ENCODE measurements at regions not wholly inside any gene's neighbourhood (a gene's known extent, or its start where the extent isn't known, plus 50 kb on each side); places are given as distances from the start of the nearest gene placed in this dataset.

- no peak for FAIRE-seq
Observed at GRCh38 chr22:47453049-47453448, 690.6 kb downstream of the TBC1D22A start.

- no peak for FAIRE-seq
Observed at GRCh38 chr22:47452184-47452583, 689.7 kb downstream of the TBC1D22A start.

DNA sequence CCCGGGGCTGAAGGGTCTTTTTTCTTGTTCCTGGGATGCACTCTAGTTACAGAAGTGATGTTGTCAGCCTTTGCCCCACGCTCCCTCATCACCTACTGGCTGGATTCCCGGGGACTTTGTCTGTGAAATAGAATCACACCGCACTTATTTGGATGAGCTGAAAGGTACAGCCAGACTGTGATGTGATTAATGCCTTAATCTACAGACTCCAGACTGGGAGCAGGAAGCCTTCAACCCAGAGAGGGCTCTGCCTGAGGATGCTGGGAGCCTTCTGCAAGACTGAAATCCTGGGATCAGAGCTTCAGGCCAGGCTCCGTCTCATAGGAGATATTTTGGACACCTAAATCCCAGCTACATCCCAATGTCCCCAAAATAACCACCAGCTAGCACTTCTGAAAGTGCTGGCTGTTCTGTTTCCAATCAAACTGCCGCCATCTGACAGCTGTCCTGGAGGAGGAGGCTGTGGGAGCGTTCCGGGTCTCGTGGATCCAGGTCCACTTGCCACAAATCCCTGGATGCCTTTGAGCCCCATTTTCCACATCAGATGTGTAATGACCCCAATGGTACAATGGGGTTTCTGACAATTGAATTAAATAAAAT lies 688.5 kb downstream of the TBC1D22A start:
- no peak for FAIRE-seq

- no peak for FAIRE-seq
Observed at GRCh38 chr22:47449508-47450270, 687.2 kb downstream of the TBC1D22A start.

DNA sequence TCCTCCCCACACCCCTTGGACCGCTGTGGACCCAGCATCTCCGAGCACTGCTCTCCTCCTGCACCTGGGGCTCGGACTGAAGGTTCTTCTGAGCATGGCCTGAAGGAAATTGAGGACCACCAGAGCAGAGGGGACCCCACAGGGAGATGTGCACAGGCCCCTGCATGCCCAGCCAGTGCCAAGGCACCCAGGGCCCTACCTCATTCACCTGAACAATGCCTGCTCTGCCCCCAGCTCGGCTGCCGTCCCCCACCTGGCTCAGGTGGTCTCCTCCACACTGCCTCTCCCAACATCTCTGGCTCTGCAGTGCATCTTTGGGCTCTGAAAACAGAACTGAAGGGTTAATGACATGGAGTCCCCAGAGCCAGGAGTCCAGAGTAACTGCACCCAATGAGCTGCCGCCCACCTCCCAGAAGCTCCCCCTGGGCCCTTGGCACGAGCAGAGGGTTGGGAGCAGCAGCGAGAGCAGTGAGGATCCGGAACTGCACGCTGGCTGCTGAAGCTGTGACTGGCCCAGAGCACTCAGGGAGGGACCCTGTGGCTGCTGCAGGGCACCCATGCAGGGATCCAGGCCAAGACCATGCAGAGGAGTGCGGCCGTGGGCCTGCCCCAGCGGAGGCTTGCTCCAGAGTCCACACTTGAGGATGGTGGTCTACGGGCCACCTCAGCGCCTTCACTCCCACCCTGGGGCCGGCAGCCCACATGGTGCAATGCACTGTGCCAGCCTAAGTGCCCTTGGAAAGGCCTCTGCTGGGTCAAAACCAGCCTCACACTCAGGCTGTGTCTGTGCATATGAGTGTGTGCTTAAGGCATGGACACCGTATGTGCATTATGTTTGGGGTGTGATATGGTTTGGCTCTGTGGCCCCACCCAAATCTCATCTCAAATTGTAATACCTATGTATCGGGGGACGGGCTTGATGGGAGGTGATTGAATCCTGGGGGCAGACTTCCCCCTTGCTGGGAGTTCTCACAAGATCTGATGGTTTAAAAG lies 686.1 kb downstream of the TBC1D22A start:
- no peak for FAIRE-seq

DNA sequence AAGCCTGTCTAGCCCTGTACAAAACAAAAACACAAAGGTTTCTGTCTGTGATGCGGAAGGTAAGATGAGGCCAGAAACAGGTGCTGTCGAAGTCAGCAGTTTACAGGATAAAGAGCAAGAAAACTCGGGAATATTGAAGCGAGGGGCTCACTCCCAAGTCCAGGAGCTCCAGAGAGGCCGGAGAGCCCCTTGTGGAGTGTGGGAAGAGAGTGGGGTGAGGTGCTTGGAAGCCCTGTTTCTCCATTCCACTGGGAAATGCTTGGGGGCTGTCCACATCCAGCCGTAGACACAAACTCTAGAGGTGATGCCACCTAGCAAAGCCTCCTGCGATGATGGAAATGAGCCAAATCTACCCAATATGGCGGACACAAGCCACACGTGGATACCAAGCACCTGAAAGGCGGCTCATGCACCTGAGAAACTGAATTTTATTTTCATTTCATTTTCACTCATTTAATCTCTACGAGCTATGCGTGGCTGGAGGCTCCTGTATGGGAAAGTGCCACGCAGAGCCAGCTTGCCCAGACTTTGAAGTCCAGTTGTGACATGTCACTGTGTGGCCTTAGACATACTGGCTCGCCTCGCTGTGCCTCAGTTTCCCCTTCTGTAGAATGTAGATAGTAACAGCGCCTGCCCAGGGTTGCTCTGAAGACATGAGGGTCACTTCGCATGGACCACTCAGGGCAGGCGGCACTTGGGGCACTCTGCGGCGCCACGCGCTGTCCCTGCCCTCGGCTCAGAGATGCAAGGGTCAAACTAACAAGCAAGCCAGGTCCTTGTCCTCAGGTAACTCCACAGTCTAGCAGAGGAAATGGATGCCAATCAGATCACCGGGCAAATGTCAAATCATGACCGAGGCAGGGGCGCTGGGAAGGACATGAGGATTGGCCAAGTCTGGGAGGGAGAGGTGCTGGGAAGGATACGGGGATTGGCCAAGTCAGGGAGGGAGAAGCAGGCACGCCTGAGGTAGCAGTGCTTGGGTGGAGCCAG lies 684.7 kb downstream of the TBC1D22A start:
- no peak for FAIRE-seq

- FAIRE-seq, result no peak
Observed at GRCh38 chr22:47446331-47446730, 683.9 kb downstream of the TBC1D22A start.

DNA sequence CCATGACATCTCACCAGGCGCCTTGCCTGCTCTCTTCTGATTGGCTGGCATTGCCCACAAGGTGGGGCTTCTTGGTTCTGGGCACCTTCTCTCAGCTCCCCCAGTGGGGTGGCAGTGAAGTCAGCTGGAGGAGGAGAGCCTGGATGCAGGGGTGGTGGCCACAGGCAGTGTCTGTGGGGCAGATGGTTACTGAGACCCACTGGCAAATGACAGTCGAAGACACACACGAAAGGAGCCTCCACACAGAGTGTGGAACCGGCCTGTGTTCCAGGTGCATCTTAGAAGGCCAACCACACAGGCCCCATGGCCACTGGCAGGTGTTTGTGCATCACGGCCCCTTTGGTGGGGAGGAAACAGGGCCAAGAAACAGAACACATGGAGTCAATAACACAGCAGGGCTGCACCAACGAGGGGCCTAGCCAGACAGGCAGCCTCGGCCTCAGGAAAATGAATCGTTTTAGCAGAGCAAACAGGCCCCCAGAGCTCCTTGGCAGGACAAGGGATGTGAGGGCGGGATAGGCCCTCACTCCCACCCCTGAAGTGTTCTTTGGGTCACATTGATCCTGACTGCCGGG lies 683.4 kb downstream of the TBC1D22A start:
- FAIRE-seq, result no peak

DNA sequence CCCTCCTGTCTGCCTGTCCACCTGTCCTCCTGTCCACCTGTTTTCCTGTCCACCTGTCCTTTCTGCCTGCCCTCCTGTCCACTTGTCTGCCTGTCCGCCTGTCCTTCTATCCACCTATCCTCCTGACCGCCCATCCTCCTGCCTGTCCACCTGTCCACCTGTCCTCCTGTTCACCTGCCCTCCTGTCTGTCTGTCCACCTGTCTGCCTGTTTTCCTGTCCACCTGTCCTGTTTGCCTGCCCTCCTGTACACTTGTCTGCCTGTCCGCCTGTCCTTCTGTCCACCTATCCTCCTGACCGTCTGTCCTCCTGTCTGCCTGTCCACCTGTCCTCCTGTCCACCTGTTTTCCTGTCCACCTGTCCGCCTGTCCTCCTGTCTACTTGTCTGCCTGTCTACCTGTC lies 682.8 kb downstream of the TBC1D22A start:
- FAIRE-seq, result no peak

DNA sequence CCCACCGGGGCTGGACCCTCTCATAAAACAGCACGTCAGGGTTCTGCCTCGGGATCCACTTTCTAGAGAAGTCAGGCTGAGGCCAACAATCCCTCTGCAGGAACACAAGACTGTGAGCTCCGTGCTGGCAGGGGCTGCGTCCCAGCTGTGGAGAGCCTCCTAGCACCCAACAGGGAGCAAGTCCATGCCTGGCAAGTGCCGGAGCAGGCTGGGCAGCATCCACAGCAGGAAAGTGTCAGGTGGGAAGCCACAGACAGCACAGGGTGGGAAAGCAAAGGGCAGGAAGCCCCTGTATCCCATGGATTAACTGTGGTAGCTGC lies 682.3 kb downstream of the TBC1D22A start:
- no peak for FAIRE-seq

DNA sequence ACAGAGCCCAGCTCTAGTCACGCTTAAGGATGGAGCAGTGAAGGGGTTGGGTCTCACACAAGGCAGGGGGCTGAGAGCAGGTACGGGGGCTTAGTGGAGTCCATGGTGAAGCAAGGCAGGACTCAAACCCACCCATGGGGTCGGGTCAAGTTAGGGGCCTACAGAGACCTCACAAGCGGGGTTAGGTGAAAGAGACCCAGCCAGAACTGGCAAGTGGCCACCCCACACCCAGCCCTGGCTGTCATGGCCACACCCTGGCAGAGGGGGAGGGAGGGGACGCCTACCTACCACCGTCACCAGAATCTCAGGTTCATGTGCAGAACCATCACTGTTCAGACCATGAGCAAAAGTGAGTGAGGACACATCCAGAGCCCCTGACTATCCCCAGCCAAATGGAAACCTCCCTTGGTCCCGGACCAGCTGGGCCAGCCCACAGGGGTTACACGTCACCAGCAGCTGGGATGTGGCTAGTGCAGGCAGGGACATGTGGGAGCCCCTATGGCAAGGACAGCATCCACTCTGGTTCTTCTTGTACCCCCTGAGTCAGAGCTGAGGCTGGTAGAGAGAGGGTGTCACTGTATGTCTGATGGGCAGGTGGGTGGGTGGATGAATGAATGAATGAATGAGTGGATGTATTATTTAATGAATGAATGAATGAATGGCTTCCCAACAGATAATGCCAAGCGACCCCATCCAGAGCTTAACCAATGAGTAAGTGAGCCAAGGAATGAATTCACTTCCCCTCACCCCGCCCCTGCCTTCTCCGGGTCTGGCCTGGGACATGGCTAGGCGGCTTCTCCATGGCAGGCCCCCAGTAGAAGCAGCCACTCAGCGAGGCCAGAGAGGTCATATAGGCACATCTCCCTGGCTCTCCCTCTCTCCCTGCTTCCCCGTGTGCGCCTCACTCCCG lies 681.6 kb downstream of the TBC1D22A start:
- no peak for FAIRE-seq

- FAIRE-seq, result no peak
Observed at GRCh38 chr22:47442821-47443220, 680.4 kb downstream of the TBC1D22A start.

- FAIRE-seq, result no peak
Observed at GRCh38 chr22:47439643-47440265, 677.3 kb downstream of the TBC1D22A start.

DNA sequence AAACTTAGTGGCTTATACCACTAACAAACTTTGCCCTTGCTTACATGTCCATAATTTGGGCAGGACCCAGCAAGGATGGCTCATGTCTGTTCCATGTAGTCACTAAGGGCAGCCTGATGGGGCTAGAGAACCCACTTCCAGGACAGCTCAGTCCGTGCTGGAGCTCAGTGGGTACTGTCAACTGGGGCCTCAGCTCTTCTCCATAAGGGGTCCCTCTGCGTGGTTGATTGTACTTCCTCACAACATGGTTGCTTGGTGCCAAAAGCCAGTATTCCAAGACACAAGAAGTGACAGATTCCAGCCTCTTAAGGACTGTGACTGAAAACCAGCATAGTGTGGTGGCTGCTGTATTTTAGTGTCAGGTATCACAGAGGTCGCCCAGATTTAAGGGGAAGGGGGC lies 675.2 kb downstream of the TBC1D22A start:
- FAIRE-seq, result no peak

DNA sequence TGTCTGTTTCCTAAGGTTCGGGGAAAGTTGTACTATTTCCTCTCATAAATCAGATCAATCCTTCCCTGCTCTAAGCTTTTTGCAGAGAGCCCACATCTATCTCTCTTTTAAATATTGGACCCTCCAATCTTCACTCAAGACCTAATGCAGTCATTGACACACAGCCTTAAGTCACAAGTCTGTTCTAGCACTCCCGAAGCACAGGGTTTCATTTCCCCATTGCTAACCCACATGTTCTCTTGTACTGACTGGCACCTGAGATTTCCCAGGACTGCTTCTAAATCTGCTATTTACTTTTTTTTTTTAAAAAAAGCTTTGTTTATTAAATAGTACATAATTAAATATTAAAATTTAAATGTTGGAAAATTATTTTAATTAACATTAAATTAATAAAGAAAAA lies 674.7 kb downstream of the TBC1D22A start:
- FAIRE-seq, result no peak

DNA sequence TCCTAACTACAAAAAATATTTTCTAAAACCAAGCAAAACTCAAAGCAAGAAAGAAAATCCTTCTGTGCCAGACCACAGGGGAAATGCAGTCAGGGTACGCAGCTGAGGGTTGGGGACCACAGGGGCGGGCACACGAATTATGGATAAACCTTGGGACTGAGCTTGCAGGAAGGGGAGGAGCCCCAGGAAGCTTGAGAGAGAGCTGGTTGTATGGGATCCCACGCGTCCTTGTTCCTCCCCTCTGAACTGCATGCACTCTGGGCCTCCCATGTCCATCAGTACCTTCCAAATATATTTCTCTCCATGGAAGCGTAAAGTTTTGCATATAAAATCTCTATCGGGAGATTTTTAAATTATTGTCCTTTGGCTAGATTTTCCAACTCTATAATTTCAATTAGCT lies 673.4 kb downstream of the TBC1D22A start:
- no peak for FAIRE-seq

GRCh38 chr22:47435204-47435487 lies 672.7 kb downstream of the TBC1D22A start:
- FAIRE-seq, result no peak

DNA sequence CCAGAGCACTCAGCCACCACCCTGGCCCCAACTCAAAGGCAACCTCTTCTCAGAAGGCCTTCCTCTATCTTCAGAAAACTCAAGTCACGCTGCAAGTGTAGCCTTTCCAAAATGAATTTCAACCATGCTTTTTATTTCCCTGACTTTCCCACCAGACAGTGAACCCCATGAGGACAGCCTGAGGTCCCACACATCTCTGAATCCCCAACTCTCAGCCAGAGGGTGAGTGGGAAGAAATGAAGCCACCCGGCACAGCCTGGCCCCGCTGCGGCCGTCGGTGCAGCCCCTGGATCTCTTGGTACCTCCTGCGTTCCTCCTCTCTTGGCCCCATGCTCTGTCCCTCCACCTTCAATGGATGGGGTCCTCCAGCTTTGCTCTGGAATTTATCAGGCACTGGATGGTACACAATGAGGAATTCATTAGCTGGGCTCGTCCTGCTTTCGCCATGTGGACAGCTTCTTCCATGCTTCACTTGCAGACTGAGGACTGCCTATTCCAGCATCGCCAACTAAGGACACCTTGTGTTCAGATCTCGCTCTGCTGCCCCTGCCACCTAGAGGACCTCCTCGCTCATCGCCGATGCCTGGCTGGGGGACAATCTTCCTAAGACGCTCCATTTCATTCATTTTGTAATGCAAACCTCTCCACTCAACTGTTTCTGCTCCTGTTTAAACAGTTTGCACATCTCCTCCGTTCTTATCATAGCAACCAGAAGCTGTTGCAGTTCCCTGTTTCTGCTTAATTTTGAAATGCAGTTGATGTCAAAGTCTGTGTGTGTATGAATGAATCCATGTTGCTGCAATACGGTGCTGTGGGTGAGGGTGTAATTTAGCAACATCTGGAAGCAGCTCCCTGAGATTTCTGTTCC lies 672.1 kb downstream of the TBC1D22A start:
- FAIRE-seq, result no peak

GRCh38 chr22:47433627-47434026 lies 671.2 kb downstream of the TBC1D22A start:
- no peak for FAIRE-seq

- FAIRE-seq, result no peak
Observed at GRCh38 chr22:47432683-47433082, 670.2 kb downstream of the TBC1D22A start.
